HG02973 (cell line): ENCODE measurements at regions not wholly inside any gene's neighbourhood (a gene's known extent, or its start where the extent isn't known, plus 50 kb on each side); places are given as distances from the start of the nearest gene placed in this dataset.
"Not testable (repeated sequence)": the region's sequence is repeated elsewhere in the genome, so short reads cannot be mapped to it uniquely, and the experiment has no call there.

Source experiments
- ATAC-seq: cut with Tn5 transposase; IDR thresholded peaks from one replicate; pipeline ENCODE4 v1.9.1; 2021; ENCODE audit warnings: moderate library complexity; ENCODE audit not compliant: unreplicated experiment

DNA sequence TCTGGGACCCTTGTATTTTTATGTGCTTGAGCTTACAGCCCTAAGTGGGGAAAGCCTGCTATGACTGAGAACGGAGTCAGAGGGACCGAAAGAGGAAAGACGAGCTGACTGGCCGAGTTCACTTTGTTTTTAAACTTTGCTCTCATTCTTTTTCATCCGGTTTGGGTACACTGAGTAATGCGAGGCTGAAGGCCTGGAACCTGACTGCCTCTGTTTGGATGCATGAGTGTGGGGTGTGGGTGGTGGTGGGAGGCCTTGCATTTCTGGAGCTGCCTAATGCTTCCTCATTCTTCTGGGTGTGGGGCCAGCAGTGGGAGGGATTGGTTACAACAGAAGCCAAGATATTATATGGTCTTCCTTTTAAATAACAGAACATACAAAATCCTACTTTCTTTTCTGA lies 155.5 kb downstream of the BUB3 start:
- ATAC-seq: no peak

DNA sequence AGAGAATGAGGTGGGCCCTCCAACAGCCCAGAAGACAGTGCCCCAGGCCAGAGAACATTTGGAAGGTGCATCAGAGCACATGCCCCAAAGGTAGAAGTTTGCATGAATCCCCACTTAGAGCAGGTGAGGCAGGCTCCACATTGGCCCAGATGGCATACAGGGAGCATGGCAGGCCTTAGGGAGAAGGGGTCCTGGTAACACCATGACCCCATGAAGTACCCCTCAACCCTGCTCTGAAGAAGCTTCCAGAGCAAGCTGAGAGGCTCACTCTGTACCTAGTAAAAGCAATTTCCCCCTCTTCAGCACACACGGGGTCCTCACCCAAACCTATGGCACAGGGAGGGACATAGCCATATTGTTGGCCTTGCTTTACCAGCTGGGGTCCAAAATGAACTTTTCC lies 162.6 kb downstream of the BUB3 start:
- no peak for ATAC-seq

DNA sequence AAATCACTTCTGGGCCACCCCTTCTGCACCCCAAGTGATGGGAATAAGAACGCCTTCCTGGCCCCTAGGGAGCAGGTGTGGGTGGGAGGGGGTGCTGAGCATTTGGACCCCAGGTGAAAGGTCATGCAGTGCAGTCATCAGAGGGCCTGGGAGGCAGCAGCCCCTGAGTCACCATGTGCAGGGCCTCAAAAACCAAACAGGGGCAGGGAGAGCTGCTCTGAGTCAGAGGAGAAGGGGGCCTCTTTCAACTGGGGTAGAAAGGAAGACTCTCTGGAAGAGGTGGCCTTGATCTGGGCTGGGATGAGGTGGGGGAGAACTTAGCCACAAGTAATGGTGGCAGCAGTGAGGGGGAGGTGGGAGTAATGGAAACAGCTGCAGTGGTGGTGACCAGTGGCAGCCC lies 164.3 kb downstream of the BUB3 start:
- no peak for ATAC-seq

DNA sequence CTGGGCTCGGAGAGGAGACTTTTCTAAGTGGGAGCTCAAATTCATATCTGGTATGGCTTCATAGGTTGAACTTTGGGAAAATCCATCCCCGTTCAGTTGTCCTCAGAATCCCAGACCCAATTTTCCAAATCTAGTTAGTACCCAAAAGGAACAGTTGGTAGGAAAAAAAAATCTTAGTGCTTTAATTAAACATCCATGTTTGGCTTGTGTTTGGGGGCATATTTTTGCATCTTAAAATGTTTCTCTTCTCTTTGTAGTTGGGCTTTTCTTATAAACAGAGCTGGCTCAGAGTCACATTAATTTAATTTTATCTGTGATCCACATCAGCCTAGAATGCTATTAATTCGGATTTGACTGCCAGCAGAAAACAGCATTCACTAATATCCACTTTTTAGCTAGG lies 165.9 kb downstream of the BUB3 start:
- no peak for ATAC-seq

DNA sequence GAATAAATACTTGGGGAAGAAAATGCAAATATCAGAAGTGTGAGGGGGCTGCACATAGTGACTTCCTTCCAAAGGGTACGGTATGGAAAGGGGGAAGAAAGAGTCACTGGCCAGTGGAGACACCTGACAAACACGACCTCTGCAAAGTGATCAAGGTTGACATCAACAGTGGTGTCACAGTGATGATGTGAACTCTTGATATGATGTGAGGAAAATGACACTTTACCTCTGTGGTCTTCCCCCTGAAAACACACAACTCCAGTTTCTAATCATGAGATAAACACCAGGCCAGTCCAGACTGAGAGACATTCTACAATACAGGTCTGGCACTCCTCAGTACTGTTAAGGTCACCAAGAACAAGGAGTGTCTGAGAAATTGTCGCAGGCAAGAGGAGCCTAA lies 169.7 kb downstream of the BUB3 start:
- ATAC-seq: no peak

DNA sequence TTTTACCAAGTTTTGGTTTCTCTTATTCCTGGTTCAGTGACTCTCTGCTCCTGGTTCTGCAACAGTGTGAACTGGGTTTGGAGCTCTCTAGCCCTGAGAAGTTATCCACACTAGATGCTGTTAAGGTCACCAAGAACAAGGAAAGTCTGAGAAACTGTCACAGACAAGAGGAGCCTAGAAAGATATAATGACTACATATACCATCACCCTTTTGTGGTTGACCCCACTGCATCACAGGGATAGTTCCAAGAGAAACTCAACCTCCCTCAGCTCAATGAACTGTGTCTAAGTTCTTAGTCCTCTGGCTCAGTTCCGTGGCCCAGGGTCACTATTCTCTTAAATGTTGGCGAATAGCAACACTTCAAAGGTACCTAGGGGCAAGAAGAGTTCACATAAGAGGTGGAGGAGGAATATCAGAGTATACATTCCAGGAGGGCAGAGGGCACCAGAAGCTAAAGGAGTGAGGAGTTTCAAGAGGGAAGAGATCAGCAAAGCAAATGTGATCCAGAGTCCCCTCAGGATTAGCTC lies 171.5 kb downstream of the BUB3 start:
- ATAC-seq: no peak

DNA sequence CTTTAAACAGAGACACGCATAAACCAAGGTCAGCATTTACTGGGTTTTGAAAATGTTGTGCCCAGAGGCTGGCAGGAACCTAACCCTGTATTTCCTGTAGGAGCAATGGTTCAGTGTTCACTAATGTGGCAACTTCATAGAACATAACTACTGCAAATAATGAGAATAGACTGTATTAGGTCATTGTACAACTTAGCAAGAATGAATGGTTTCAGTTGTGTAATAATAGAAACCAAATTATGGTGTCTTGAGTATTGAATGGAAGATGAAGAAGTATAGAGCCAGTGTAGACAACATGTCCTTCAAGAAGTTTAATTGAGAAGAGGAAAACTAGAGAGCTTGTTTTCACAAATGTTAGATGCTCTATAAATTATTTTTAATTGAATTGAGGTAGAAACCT lies 172.5 kb downstream of the BUB3 start:
- no peak for ATAC-seq

DNA sequence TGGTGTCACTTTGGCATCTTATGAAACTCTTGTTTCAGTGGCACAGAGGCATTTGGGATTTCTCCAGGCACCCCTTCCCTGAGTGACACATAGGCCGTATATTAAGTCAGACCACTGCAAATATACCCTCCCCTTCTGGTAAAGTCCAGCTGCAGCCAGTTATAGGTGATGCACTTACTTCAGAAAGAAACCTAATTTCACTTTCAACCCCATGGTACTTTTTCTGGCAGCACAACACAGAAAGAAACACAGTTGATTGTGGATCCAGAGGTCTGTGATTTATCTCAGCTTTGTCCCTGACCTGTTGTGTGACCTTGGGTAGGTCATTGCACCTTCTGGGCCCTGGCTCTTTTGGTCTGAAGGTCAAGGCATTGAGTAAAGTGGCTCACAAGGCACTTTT lies 173.2 kb downstream of the BUB3 start:
- peak; percentile 79 for ATAC-seq

DNA sequence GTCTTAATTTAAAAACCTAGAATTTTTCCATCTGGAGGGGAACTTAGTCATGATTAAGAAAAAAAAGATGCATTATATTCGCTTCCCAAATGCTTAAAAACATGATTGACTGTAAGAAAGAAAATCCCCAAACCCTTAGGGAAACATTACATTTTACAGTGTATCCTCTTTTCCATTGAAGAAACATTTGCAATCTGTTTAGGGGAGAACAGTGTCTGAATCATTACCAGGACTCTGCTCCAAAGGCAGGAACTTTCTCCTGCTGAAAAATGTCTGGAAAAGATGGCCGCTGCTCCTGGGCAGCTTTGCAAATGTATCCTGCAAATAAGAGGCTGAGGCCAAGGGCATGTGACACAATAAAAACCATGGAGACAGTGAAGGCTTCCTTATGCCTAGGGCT lies 173.7 kb downstream of the BUB3 start:
- ATAC-seq: no peak

DNA sequence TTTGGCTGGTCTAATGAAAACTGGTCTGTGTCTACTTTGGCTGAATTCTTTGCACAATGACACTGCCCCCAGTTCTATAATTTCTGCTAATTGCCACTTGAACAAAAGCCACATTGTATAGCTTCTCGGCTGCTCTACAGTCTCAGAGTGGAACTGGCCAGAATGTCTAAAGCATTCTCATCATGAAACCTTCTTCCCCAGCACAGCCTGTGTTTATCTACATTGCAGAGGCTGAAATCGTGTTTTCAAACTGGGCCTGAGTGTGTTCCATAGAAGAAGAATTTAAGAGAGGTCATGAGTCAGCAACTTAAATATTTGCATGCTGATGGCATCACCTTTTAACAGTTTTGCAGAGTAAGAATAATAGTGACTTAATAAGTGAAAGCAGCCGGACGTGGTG lies 177.2 kb downstream of the BUB3 start:
- ATAC-seq: no peak

DNA sequence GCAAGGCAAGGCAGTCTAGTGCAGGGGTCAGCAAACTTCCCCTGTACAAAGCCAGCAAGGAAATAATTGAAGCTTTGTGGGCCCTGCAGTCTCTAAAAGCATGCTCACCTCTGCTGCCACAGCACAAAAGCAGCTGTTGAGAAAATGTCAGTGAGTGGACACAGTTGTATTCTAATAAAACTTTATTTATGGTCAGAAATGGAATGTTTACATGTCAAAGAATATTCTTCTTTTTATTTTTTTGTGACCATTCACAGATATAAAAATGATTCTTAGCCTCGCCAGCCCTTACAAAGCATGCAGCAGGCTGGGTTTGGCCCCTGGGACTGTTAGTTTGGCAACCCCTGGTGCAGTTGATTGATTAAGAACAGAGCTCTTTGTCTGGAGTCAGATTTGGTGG lies 192.4 kb downstream of the BUB3 start:
- ATAC-seq: no peak

DNA sequence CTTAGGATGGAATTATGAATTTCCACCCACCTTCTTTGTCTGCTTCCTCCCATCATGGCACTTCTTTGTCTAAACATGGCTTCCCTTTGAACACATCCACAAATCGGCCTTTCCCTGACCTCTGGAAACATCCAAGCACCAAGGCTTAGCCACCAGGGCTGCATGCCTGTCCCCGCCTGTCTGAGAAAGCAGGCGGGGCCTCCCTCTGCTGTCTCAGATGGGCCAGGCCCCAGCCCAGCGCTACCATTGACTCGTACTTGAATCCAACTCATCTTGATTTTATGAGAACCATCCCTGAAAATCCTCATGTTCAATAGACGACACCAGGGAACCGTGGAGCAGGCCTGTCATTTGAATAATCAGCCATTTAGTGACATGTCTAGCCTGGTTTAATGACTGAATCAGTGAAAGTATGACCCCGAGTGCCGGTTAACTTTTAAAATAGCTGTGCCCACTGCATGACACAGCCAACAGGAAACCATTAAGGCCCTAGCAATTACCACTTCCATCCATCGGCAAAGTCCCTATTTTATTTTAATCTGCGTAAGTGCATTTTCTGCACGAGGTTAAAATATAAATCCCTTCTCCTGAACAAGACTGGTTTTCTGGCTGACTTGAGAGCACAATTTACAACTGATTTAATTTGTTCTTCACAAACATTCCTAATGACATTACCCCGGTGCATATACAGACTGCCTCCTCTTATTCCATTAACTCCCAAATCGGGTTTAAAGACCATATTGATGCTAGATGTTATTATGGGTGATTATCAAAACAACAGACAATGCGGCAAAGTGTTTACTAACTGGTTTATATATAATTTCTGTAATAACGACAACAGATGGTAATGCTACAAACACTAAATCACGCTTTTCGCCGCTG lies 194.7 kb downstream of the BUB3 start:
- ATAC-seq: no peak

DNA sequence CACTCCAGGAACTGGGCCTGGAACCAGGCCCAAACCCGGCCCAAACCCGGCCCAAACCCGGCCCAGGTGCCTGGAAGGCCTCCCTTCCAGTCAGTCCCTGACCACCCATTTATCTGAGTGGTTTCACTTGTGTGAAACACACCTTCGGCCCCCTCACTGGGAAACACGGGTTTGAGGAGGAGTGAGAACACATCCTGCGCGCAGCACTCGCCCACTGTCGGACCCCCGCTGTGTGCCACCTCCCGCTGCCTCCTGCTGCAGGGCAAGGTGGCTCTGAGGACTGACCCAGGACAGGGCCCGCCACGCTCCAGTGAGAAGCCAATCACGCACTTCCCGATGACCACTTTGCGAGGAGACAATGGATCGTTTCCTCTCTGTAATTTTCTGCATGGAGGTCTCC lies 197.5 kb downstream of the BUB3 start:
- no peak for ATAC-seq

DNA sequence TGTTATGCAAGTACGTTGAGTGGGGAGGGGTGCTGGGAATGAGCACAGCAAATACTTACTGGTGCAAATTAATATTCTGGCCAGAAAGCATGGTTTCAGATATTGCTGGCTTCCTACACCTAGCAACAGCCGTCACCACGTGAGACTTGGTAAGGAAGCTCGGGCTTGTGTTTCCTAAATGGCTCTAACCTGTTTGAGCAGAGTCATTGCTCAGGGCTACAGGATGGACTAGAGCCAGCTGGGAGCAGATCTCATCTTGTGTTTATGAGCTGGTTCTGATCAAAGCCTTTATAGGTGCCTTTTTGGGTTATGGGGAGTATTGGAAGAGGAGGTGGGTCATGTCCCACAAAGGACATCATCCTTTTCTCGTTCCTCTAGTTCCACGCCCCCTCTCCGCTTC lies 200.3 kb downstream of the BUB3 start:
- no peak for ATAC-seq

DNA sequence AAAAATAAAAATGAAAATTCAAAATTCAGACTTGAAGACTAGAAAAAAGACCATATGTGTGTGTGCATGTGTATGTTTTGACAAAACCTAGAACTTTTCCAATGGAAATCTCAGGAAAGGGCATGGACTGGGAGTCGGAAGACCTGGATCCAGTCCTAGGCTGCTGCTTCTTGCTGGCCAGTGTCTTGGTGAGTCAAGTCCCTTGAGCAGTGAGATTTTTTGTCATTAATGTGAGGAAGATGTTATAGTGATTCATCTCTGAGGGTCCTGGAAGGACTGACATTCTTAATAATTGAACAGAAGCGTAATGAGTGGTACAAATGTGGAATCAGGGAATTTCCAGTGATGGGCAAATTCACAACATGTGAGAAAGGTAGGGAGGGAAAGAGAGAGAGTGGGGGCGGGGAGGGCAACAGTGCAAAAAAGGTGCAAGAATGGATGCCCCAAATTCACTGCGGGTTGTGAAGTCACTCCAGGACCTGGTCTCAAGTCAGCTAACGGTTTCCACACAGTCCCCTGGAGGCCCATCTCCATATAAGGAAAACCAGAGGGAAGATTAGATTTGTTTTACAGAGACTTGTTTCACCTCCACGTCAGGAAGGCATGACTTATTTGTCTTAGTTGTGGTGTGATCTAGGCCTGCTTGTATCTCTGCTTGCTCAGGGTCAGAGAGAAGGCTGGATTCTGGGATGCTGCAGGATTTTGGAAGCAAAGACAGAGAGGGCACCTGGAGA lies 201.7 kb downstream of the BUB3 start:
- ATAC-seq: no peak

DNA sequence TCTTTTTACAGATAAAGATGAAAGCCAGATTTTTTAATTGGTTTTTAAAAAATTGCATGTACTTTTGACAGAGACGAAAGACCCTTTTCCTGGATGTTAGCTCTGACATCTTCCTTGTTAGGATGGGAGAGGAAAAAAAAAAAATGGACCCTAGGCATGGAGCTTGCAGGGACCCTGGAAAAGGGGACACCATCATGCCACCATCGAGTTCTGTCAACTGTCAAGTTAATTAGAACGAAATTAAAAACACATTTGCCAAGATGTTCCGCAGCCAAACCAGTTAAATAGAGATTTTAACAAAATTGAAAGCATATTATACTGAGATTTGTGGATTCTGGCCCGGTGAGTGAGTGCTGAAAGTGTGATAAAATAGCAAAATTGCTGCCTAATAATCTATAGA lies 202.6 kb downstream of the BUB3 start:
- no peak for ATAC-seq

DNA sequence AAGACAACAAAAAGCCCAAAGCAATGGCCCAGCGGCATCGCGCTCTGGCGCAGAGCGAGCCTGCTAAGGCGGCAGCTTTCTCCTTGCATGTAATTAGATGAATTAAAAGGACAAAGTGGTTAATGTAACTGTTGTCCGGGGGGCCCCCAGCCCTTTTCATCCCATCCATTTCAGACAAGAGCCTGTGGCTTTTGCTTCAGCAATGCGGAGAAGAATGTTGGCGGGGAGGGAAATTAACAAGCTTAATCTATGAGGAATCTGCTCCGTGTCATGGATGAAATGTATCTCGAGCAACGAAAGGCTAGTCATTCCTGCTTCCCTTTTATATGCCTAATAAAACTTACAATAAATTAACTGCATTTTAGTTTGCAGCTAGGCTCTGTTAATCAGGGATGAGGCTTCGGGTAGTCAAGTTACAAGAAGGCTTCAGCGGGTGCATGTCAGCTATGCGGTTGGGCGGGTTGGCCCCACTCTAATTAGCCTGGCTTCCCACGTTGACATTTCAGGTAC lies 203.3 kb downstream of the BUB3 start:
- no peak for ATAC-seq

DNA sequence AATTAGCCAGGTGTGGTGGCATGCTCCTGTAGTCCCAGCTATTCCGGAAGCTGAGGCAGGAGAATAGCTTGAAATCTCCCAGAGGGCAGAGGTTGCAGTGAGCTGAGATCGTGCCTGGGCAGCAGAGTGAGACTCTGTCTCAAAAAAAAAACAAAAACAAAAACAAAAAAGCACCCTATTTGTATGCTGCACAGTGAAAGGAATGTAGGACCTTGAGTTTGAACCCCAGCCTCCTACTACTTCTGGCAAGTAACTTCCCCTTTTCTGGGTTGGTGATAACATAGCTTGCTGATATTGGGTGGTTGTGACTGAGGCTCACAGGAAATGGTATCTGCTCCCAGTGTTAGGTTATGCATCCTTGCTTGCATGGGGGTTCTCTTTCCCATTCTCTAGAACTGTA lies 205.3 kb downstream of the BUB3 start:
- ATAC-seq: no peak

DNA sequence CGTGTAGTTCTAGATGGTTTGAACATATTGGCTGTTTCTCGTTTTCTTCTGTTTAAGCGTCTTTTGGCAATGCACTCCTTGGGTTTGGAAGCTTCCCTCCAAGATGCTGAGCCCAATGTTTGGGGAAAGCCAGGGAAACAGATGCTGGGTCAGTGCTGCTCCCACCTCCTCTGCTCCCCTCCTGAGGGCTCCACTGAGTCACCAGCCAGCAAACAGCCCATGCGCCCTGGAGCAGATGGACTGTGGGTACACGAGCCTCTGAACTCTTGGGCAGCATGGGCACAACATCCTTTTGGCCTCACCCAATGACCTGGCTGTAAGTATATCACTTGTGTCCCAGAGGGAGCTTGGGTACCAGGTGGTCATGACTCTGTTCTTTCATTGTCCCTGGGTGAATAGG lies 207.6 kb downstream of the BUB3 start:
- no peak for ATAC-seq

DNA sequence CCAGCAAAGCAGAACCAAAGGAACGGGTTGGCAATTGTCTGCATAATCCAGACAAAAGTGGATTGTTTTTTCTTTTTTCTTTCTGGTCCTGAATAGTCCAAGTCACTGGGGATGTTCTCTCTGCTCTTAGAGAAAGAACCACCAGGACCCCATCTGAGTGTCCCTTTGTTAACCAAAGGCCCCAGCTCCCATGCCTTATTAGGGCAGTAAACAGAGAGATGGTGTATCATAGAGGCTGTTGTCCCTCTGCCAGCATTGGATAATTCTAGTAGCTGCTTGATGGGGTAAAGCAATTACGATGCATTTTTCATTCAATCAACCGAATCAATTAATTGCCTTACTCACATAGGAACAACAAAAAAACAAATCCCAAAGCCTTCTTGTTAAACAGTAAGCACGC lies 213.0 kb downstream of the BUB3 start:
- no peak for ATAC-seq

DNA sequence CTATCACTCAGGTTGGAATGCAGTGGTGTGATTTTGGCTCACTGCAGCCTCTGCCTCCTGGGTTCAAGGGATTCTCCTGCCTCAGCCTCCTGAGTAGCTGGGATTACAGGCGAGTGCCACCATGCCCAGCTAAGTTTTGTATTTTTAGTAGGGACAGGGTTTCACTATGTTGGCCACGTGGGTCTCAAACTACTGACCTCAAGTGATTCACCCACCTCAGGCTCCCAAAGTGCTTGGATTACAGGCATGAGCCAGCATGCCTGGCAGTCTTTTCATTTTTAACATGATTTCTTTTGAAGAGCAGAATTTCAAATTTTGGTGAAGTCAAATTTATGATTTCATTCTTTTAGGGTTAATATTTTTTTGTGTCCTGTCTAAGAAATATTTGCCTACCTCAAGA lies 217.4 kb downstream of the BUB3 start:
- not testable (repeated sequence) for ATAC-seq

DNA sequence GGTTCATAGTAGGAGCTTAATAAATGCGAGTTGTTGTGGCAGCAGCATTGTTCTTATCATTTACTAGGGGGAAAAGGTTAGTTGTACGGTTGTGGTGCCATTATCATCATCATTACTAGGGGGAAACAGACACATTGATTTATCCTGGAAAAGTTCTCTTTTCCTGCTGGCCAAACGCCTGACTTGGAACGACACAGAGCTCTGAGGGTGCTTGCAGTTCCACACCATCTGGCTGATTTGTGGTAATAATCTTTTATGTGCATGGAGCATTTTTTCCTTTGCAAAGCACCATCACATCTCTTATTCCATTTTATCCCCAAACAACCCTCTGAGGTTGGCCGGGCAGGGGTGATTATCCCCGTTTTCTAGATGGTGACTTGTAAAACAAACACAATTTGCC lies 219.4 kb downstream of the BUB3 start:
- ATAC-seq: no peak
